Upper lobe of right lung (tissue), 1 donor: ENCODE measurements at regions not wholly inside any gene's neighbourhood (a gene's known extent, or its start where the extent isn't known, plus 50 kb on each side); places are given as distances from the start of the nearest gene placed in this dataset.
"Not testable (repeated sequence)": the region's sequence is repeated elsewhere in the genome, so short reads cannot be mapped to it uniquely, and the experiment has no call there.

ENCODE experiments used
- ATAC-seq: fragments of 200-7000 bp; cut with Tn5 transposase; one replicate; pipeline ENCODE4 v1.9.1; 2020; ENCODE audit warnings: mild to moderate bottlenecking, moderate library complexity
- DNase-seq: peaks from one replicate; pipeline ENCODE4 v3.0.0-alpha.2; 2020
- H3K27ac ChIP-seq: fragments of 200-600 bp; one replicate; pipeline ENCODE4 v1.8.0; 2022
- H3K27me3 ChIP-seq: fragments of 200-600 bp; one replicate; pipeline ENCODE4 v1.8.0; 2022; ENCODE audit warnings: mild to moderate bottlenecking
- H3K36me3 ChIP-seq: fragments of 200-600 bp; one replicate; pipeline ENCODE4 v1.8.0; 2022
- H3K4me1 ChIP-seq: fragments of 200-600 bp; one replicate; pipeline ENCODE4 v1.8.0; 2022
- H3K4me3 ChIP-seq: fragments of 200-600 bp; one replicate; pipeline ENCODE4 v1.8.0; 2022; ENCODE audit warnings: mild to moderate bottlenecking
- H3K9me3 ChIP-seq: fragments of 200-600 bp; one replicate; pipeline ENCODE4 v1.8.0; 2022
- intact Hi-C: fragments of 100-400 bp; cut with DNase I; formaldehyde crosslinking; loops from one replicate; pipeline ENCODE4 v1.11.0; 2022
- TF ChIP-seq, protein P1 (sequence below): fragments of 200-600 bp; IDR thresholded peaks from one replicate; pipeline ENCODE4 v1.8.0; 2022; ENCODE audit warnings: antibody characterized with exemption
- donor health status: DM: no; HTN: yes; CAD: no; lungs with severe emphysema.

DNA sequence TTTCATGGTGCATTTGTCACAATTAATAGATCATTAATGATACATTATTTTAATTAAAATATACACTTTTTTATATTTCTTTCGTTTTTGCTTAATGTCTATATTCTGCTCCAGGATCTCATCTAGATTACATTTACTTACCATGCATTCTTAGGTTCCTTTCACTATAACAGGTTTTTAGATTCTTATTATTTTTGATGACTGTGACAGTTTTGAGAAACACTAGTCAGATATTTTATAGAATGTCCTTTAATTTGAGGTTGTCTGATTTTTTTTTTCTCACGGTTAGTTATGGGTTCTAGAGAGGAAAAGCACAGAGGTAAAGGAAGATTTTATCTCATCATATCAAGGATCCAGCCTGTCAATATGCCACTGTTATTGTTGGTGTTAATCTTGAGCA lies 595.8 kb upstream of the BCHE start:
- no peaks in the 10 kb centered on the region for H3K36me3 ChIP-seq
- DNase-seq (no peak), ATAC-seq (no peak)
- no peaks in the 10 kb centered on the region for H3K9me3 ChIP-seq
- no peaks in the 10 kb centered on the region for H3K27me3 ChIP-seq
- TF ChIP-seq, protein P1, sequence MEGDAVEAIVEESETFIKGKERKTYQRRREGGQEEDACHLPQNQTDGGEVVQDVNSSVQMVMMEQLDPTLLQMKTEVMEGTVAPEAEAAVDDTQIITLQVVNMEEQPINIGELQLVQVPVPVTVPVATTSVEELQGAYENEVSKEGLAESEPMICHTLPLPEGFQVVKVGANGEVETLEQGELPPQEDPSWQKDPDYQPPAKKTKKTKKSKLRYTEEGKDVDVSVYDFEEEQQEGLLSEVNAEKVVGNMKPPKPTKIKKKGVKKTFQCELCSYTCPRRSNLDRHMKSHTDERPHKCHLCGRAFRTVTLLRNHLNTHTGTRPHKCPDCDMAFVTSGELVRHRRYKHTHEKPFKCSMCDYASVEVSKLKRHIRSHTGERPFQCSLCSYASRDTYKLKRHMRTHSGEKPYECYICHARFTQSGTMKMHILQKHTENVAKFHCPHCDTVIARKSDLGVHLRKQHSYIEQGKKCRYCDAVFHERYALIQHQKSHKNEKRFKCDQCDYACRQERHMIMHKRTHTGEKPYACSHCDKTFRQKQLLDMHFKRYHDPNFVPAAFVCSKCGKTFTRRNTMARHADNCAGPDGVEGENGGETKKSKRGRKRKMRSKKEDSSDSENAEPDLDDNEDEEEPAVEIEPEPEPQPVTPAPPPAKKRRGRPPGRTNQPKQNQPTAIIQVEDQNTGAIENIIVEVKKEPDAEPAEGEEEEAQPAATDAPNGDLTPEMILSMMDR = no peak
- H3K4me1 ChIP-seq = no peaks in the 10 kb centered on the region
- H3K4me3 ChIP-seq = no peak overlapping the region
- intact Hi-C loops = no loop called here
- H3K27ac ChIP-seq = no peak overlapping the region

DNA sequence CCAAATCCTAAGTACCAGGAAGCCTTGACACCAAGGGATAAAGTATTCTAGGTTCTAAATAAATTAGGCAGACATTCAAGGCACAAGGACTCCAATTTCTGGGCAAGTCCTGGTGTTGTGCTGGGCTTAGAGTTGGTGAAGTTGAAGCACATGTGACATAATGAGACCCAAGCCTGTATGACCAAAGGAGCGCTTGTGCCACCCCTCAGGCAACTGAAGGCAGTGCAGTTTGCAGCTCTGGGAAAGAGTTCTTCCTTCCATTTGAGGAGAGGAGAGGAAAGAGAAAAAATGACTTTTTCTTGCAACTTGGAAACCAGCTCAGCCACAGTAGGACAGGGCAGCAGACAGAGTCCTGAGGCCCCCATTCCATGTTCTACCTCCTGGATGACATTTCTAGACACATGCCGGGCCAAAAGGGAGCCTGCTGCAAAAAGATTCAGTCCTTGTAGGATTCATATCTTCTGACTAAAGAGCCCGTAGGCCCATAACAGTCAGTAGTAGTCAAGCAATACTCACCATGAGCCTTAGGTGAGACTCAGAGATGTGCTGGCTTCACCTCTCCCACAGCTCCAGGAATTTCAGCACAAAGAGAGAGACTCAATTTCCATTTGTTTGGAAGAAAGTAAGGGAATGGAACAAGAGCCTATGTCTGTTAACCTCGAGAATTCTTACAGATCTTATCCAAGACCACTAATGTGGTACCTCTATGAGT lies 588.8 kb upstream of the BCHE start:
- ATAC-seq (no peak), DNase-seq (no peak)
- Histone ChIP-seq H3K4me3 (no peak overlapping the region), H3K36me3 (no peaks in the 10 kb centered on the region), H3K9me3 (no peaks in the 10 kb centered on the region), H3K27ac (no peak overlapping the region), H3K4me1 (no peaks in the 10 kb centered on the region), H3K27me3 (no peaks in the 10 kb centered on the region)
- intact Hi-C loops = no loop called here
- TF ChIP-seq, protein P1 = no peak

DNA sequence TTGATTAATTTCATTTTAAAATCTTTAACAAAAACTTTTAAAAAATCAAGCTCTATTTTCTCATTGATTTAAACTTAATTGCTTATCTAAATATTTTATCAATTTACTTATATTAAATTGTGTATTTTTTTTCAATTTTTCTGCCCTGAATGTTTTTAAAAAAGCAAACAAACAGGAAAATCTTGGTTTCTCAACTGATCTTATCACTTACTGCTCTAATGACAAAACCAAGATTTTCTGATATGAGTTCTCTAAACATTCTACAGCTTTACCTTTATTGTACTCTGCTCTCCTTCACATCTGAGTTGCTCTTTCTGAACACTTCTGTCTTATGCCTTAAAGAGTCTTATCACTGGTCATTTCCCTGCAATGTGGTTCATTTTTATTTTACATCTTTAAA lies 587.8 kb upstream of the BCHE start:
- TF ChIP-seq, protein P1 = no peak
- no peak for DNase-seq
- no peak overlapping the region for H3K27ac ChIP-seq
- intact Hi-C loops = no loop called here
- no peak overlapping the region for H3K4me3 ChIP-seq
- H3K4me1 ChIP-seq = no peaks in the 10 kb centered on the region
- no peaks in the 10 kb centered on the region for H3K27me3 ChIP-seq
- no peak for ATAC-seq
- H3K9me3 ChIP-seq = no peaks in the 10 kb centered on the region
- no peaks in the 10 kb centered on the region for H3K36me3 ChIP-seq

DNA sequence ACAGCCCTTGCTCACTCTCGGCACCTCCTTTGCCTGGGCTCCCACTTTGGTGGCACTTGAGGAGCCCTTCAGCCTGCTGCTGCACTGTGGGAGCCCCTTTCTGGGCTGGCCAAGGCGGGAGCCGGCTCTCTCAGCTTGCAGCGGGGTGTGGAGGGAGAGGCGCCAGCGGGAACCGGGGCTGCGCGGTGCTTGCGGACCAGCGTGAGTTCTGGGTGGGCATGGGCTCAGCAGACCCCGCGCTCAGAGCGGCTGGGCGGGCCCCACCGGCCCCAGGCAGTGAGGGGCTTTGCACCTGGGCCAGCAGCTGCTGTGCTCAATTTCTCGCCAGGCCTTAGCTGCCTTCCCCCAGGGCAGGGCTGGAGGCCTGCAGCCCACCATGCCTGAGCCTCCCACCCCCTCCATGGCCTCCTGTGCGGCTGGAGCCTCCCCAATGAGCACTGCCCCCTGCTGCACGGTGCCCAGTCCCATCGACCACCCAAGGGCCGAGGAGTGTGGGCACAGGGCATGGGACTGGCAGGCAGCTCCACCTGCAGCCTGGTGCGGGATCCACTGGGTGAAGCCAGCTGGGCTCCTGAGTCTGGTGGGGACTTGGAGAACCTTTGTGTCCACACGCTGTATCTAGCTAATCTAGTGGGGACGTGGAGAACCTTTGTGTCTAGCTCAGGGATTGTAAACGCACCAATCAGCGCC lies 586.7 kb upstream of the BCHE start:
- H3K9me3 ChIP-seq, intact Hi-C loops, H3K36me3 ChIP-seq, H3K27me3 ChIP-seq, H3K4me1 ChIP-seq, H3K27ac ChIP-seq, ATAC-seq, H3K4me3 ChIP-seq: not testable (repeated sequence)
- peak; percentile 52 for DNase-seq

DNA sequence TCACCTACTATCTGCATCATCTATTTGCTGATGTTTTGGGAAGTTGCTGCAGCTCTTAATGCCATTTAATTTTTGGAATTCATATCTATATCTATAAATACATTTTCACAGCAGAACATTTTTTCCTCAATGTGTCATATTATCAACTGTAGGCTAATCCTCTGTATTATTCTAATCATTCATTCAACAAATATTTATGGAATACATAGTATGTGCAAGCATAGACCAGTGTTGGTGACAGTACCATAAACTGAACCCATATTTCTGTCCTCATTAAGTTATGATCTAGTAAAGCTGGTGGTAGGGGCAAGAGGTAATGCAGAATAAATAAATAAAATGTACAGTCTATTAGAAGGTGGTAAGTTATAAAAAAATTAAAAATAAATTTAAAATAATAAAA lies 585.3 kb upstream of the BCHE start:
- H3K27ac ChIP-seq = no peak overlapping the region
- intact Hi-C loops = no loop called here
- DNase-seq (no peak), ATAC-seq (no peak)
- H3K9me3 ChIP-seq = no peaks in the 10 kb centered on the region
- TF ChIP-seq, protein P1 = no peak
- H3K4me1 ChIP-seq = no peaks in the 10 kb centered on the region
- H3K36me3 ChIP-seq = no peaks in the 10 kb centered on the region
- no peak overlapping the region for H3K4me3 ChIP-seq
- H3K27me3 ChIP-seq = no peaks in the 10 kb centered on the region

DNA sequence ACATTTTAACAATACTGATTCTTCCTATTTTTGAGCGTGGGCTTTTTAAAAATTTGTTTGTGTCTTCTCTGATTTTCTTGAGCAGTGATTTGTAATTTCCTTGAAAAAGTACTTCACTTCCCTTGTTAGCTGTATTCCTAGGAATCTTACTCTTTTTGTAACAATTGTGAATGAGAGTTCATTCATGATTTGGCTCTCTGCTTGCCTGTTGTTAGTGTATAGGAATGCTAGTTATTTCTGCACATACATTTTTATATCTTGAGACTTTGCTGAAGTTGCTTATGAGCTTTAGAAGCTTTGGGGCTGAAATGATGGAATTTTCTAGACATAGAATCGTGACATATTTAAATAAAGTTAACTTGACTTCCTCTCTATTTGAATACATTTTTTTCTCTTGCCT lies 582.8 kb upstream of the BCHE start:
- TF ChIP-seq, protein P1 = no peak

More for the DNA sequence above, 582.8 kb upstream of the BCHE start:
- H3K9me3 ChIP-seq = no peaks in the 10 kb centered on the region
- ATAC-seq (no peak), DNase-seq (no peak)
- H3K27ac ChIP-seq = no peak overlapping the region
- no peaks in the 10 kb centered on the region for H3K4me1 ChIP-seq
- H3K27me3 ChIP-seq = no peaks in the 10 kb centered on the region
- intact Hi-C loops = no loop called here
- H3K4me3 ChIP-seq = no peak overlapping the region
- no peaks in the 10 kb centered on the region for H3K36me3 ChIP-seq
